ENCODE measurements at regions not wholly inside any gene's neighbourhood (a gene's known extent, or its start where the extent isn't known, plus 50 kb on each side); places are given as distances from the start of the nearest gene placed in this dataset.

GRCh38 chr9:113701774-113702755 is 174.0 kb upstream of the ZNF618 start:
- Histone ChIP-seq H3K27ac (ENCODE audit: low read depth) (no peak overlapping the region), H3K36me3 (ENCODE audit: insufficient read depth) (no peaks in the 10 kb centered on the region), H3K4me3 (ENCODE audit: low read depth, low read length) (no peak overlapping the region), H3K4me1 (ENCODE audit: insufficient read depth) (no peaks in the 10 kb centered on the region)
- 48% methylated on average over 17 of the region's 17 CpGs for WGBS
- DNase-seq (ENCODE audit: extremely low spot score): no peak

GRCh38 chr9:113705306-113705927 is 170.7 kb upstream of the ZNF618 start:
- H3K4me3 ChIP-seq (ENCODE audit: low read depth, low read length): no peak overlapping the region
- no peak overlapping the region for H3K27ac ChIP-seq (ENCODE audit: low read depth)
- no peaks in the 10 kb centered on the region for H3K36me3 ChIP-seq (ENCODE audit: insufficient read depth)
- no peaks in the 10 kb centered on the region for H3K4me1 ChIP-seq (ENCODE audit: insufficient read depth)
- 75% methylated on average over 6 of the region's 6 CpGs for WGBS
- DNase-seq (ENCODE audit: extremely low spot score): no peak

- Histone ChIP-seq H3K36me3 (ENCODE audit: insufficient read depth) (no peaks in the 10 kb centered on the region), H3K4me3 (ENCODE audit: low read depth, low read length) (no peak overlapping the region), H3K4me1 (ENCODE audit: insufficient read depth) (no peaks in the 10 kb centered on the region), H3K27ac (ENCODE audit: low read depth) (no peak overlapping the region)
- WGBS: 66% methylated on average over 2 of the region's 2 CpGs
- no peak for DNase-seq (ENCODE audit: extremely low spot score)
These were observed 170.1 kb upstream of the ZNF618 start for GRCh38 chr9:113705928-113706519.

- H3K27ac ChIP-seq (ENCODE audit: low read depth): no peak overlapping the region
- H3K4me1 ChIP-seq (ENCODE audit: insufficient read depth): no peaks in the 10 kb centered on the region
- 90% methylated on average over 8 of the region's 8 CpGs for WGBS
- H3K36me3 ChIP-seq (ENCODE audit: insufficient read depth): no peaks in the 10 kb centered on the region
- no peak overlapping the region for H3K4me3 ChIP-seq (ENCODE audit: low read depth, low read length)
- DNase-seq (ENCODE audit: extremely low spot score): no peak
These were observed 168.0 kb upstream of the ZNF618 start for GRCh38 chr9:113707953-113708695.

GRCh38 chr9:113708821-113709713 is 167.0 kb upstream of the ZNF618 start:
- Histone ChIP-seq H3K27ac (ENCODE audit: low read depth) (no peak overlapping the region), H3K36me3 (ENCODE audit: insufficient read depth) (no peaks in the 10 kb centered on the region), H3K4me3 (ENCODE audit: low read depth, low read length) (no peak overlapping the region), H3K4me1 (ENCODE audit: insufficient read depth) (no peaks in the 10 kb centered on the region)
- 67% methylated on average over 7 of the region's 7 CpGs for WGBS
- no peak for DNase-seq (ENCODE audit: extremely low spot score)

GRCh38 chr9:113709721-113710120 is 166.4 kb upstream of the ZNF618 start:
- Histone ChIP-seq H3K36me3 (ENCODE audit: insufficient read depth) (no peaks in the 10 kb centered on the region), H3K27ac (ENCODE audit: low read depth) (no peak overlapping the region), H3K4me3 (ENCODE audit: low read depth, low read length) (no peak overlapping the region), H3K4me1 (ENCODE audit: insufficient read depth) (no peaks in the 10 kb centered on the region)
- 93% methylated on average over 6 of the region's 6 CpGs for WGBS
- no peak for DNase-seq (ENCODE audit: extremely low spot score)

- 79% methylated on average over 1 of the region's 1 CpG for WGBS
- H3K27ac ChIP-seq (ENCODE audit: low read depth): no peak overlapping the region
- DNase-seq (ENCODE audit: extremely low spot score): no peak
These were observed 164.9 kb upstream of the ZNF618 start for GRCh38 chr9:113711251-113711650.

GRCh38 chr9:113712053-113712452 is 164.1 kb upstream of the ZNF618 start:
- H3K36me3 ChIP-seq (ENCODE audit: insufficient read depth): no peaks in the 10 kb centered on the region
- WGBS: 9% methylated on average over 2 of the region's 2 CpGs
- H3K4me1 ChIP-seq (ENCODE audit: insufficient read depth): no peaks in the 10 kb centered on the region
- H3K27ac ChIP-seq (ENCODE audit: low read depth): no peak overlapping the region
- no peak overlapping the region for H3K4me3 ChIP-seq (ENCODE audit: low read depth, low read length)
- DNase-seq (ENCODE audit: extremely low spot score): peak; percentile 51

More at GRCh38 chr9:113711251-113711650, 164.9 kb upstream of the ZNF618 start:
- Histone ChIP-seq H3K4me3 (ENCODE audit: low read depth, low read length) (no peak overlapping the region), H3K36me3 (ENCODE audit: insufficient read depth) (no peaks in the 10 kb centered on the region), H3K4me1 (ENCODE audit: insufficient read depth) (no peaks in the 10 kb centered on the region)

- DNase-seq (ENCODE audit: extremely low spot score): no peak
- Histone ChIP-seq H3K4me3 (ENCODE audit: low read depth, low read length) (no peak overlapping the region), H3K36me3 (ENCODE audit: insufficient read depth) (no peaks in the 10 kb centered on the region), H3K27ac (ENCODE audit: low read depth) (no peak overlapping the region), H3K4me1 (ENCODE audit: insufficient read depth) (no peaks in the 10 kb centered on the region)
- WGBS: 83% methylated on average over 5 of the region's 5 CpGs
These were observed 161.0 kb upstream of the ZNF618 start for GRCh38 chr9:113715086-113715485.

- no peaks in the 10 kb centered on the region for H3K4me1 ChIP-seq (ENCODE audit: insufficient read depth)
- H3K27ac ChIP-seq (ENCODE audit: low read depth): no peak overlapping the region
- no peak overlapping the region for H3K4me3 ChIP-seq (ENCODE audit: low read depth, low read length)
- DNase-seq (ENCODE audit: extremely low spot score): no peak
- H3K36me3 ChIP-seq (ENCODE audit: insufficient read depth): no peaks in the 10 kb centered on the region
- WGBS: 75% methylated on average over 1 of the region's 1 CpG
These were observed 156.2 kb upstream of the ZNF618 start for GRCh38 chr9:113719919-113720318.

GRCh38 chr9:113720495-113720894 is 155.6 kb upstream of the ZNF618 start:
- no peak overlapping the region for H3K4me3 ChIP-seq (ENCODE audit: low read depth, low read length)
- 38% methylated on average over 4 of the region's 4 CpGs for WGBS
- no peak for DNase-seq (ENCODE audit: extremely low spot score)
- H3K36me3 ChIP-seq (ENCODE audit: insufficient read depth): no peaks in the 10 kb centered on the region
- no peaks in the 10 kb centered on the region for H3K4me1 ChIP-seq (ENCODE audit: insufficient read depth)
- H3K27ac ChIP-seq (ENCODE audit: low read depth): no peak overlapping the region

- Histone ChIP-seq H3K27ac (ENCODE audit: low read depth) (no peak overlapping the region), H3K4me3 (ENCODE audit: low read depth, low read length) (no peak overlapping the region), H3K4me1 (ENCODE audit: insufficient read depth) (no peaks in the 10 kb centered on the region), H3K36me3 (ENCODE audit: insufficient read depth) (no peaks in the 10 kb centered on the region)
- DNase-seq (ENCODE audit: extremely low spot score): no peak
- WGBS: 94% methylated on average over 1 of the region's 1 CpG
These were observed 154.3 kb upstream of the ZNF618 start for GRCh38 chr9:113721856-113722255.

Measured in urinary bladder (tissue), 3 donors.